OCI-LY1 (cell line): ENCODE measurements at regions not wholly inside any gene's neighbourhood (a gene's known extent, or its start where the extent isn't known, plus 50 kb on each side); places are given as distances from the start of the nearest gene placed in this dataset.

Experiments used
- H2AFZ ChIP-seq: fragments of 200-600 bp; sonication (generic), shearing (Covaris generic); 2 replicates; pipeline ENCODE4 v1.6.0; 2014; ENCODE audit warnings: antibody characterized with exemption, mild to moderate bottlenecking, low read length
- H3F3A ChIP-seq: fragments of 200-600 bp; sonication (generic), shearing (Covaris generic); 2 replicates; pipeline ENCODE4 v1.6.0; 2014; ENCODE audit warnings: mild to moderate bottlenecking, antibody characterized with exemption, low read length, moderate library complexity; ENCODE audit not compliant: insufficient read depth
- H3K27ac ChIP-seq: fragments of 200-600 bp; sonication (generic); 2 replicates; pipeline ENCODE4 v1.5.1; 2014; ENCODE audit warnings: low read length, mixed run types, mild to moderate bottlenecking, low read depth; ENCODE audit not compliant: poor library complexity, severe bottlenecking
- H3K27me3 ChIP-seq: fragments of 200-600 bp; sonication (generic); 2 replicates; pipeline ENCODE4 v1.6.0; 2014; ENCODE audit warnings: antibody characterized with exemption, mild to moderate bottlenecking, low read length, moderate library complexity; ENCODE audit not compliant: insufficient read depth
- H3K36me3 ChIP-seq: fragments of 200-600 bp; sonication (generic); 2 replicates; pipeline ENCODE4 v1.6.1; 2014; ENCODE audit warnings: mild to moderate bottlenecking, antibody characterized with exemption, low read length, moderate library complexity, mixed read lengths; ENCODE audit not compliant: insufficient read depth
- H3K4me1 ChIP-seq: fragments of 200-600 bp; sonication (generic); 2 replicates; pipeline ENCODE4 v1.5.1; 2014; ENCODE audit warnings: mild to moderate bottlenecking, low read length, moderate library complexity; ENCODE audit not compliant: insufficient read depth, severe bottlenecking
- H3K4me2 ChIP-seq: fragments of 200-600 bp; sonication (generic), shearing (Covaris generic); 2 replicates; pipeline ENCODE4 v1.6.1; 2014; ENCODE audit warnings: low read length
- H3K4me3 ChIP-seq: fragments of 200-600 bp; sonication (generic); 2 replicates; pipeline ENCODE4 v1.5.1; 2014; ENCODE audit warnings: low read length, low read depth, mild to moderate bottlenecking, mixed read lengths; ENCODE audit not compliant: poor library complexity, severe bottlenecking
- H3K79me2 ChIP-seq: fragments of 200-600 bp; shearing (Covaris generic); 2 replicates; pipeline ENCODE4 v1.6.1; 2016; ENCODE audit warnings: mixed run types, low read length, mixed read lengths; ENCODE audit not compliant: insufficient read depth
- H3K9ac ChIP-seq: fragments of 200-600 bp; sonication (generic), shearing (Covaris generic); 2 replicates; pipeline ENCODE4 v1.6.1; 2014; ENCODE audit warnings: mild to moderate bottlenecking, low read length, mixed read lengths
- H3K9me2 ChIP-seq: fragments of 200-600 bp; sonication (generic), shearing (Covaris generic); 2 replicates; pipeline ENCODE4 v1.6.1; 2014; ENCODE audit warnings: low read depth, mild to moderate bottlenecking, low read length, mixed read lengths
- H3K9me3 ChIP-seq: fragments of 200-600 bp; shearing (Covaris generic); 2 replicates; pipeline ENCODE4 v1.6.1; 2014; ENCODE audit warnings: low read length, mixed read lengths
- H4K20me1 ChIP-seq: fragments of 200-600 bp; sonication (generic), shearing (Covaris generic); 2 replicates; pipeline ENCODE4 v1.6.0; 2016; ENCODE audit warnings: mild to moderate bottlenecking, low read length; ENCODE audit not compliant: insufficient read depth
- CTCF ChIP-seq: fragments of 200-600 bp; sonication (generic), shearing (Covaris generic); IDR thresholded peaks from 2 replicates; pipeline ENCODE4 v1.5.1; 2017; ENCODE audit warnings: mild to moderate bottlenecking, antibody characterized with exemption, low read length, moderate library complexity, mixed read lengths
- EZH2 ChIP-seq: fragments of 200-600 bp; sonication (generic), shearing (Covaris generic); IDR thresholded peaks from 2 replicates; pipeline ENCODE4 v1.8.0; 2017; ENCODE audit warnings: borderline replicate concordance, mixed run types, mild to moderate bottlenecking, antibody characterized with exemption, low read length, moderate library complexity, mixed read lengths

GRCh38 chr22:22389467-22389866, 119.1 kb downstream of the ZNF280B start:
- no peaks in the 10 kb centered on the region for H3F3A ChIP-seq
- no peaks in the 10 kb centered on the region for H3K79me2 ChIP-seq
- H3K36me3 ChIP-seq = no peaks in the 10 kb centered on the region; the same call in 1 of the 2 replicates
- H3K9me3 ChIP-seq = 0 out of 2 replicates have a peak, but pooled peaks cover 7% of the 10 kb centered on the region
- H2AFZ ChIP-seq = no peak overlapping the region
- no peak overlapping the region for H3K9ac ChIP-seq
- H3K4me2 ChIP-seq = no peak overlapping the region
- no peak for TF ChIP-seq CTCF
- TF ChIP-seq EZH2 = no peak
- H3K4me1 ChIP-seq = peaks cover 6% of the 10 kb centered on the region
- H4K20me1 ChIP-seq = no peaks in the 10 kb centered on the region
- no peak overlapping the region for H3K4me3 ChIP-seq
- no peaks in the 10 kb centered on the region for H3K27me3 ChIP-seq
- H3K9me2 ChIP-seq = no peaks in the 10 kb centered on the region
- no peak overlapping the region for H3K27ac ChIP-seq

- no peak for TF ChIP-seq CTCF
- no peak for TF ChIP-seq EZH2
- H3K9ac ChIP-seq = no peak overlapping the region
- peaks cover 22% of the 10 kb centered on the region for H3K4me1 ChIP-seq
- H2AFZ ChIP-seq = no peak overlapping the region
- no peaks in the 10 kb centered on the region for H3K9me2 ChIP-seq
- no peaks in the 10 kb centered on the region for H3K79me2 ChIP-seq
- no peaks in the 10 kb centered on the region; the same call in 1 of the 2 replicates for H3K36me3 ChIP-seq
- no peak overlapping the region for H3K27ac ChIP-seq
- H3K27me3 ChIP-seq = no peaks in the 10 kb centered on the region
- H3K9me3 ChIP-seq = 0 out of 2 replicates have a peak, but pooled peaks cover 7% of the 10 kb centered on the region
- H3K4me2 ChIP-seq = no peak overlapping the region
- H3F3A ChIP-seq = 0 out of 2 replicates have a peak, but pooled peaks cover 4% of the 10 kb centered on the region
- no peaks in the 10 kb centered on the region for H4K20me1 ChIP-seq
- no peak overlapping the region for H3K4me3 ChIP-seq
Observed at GRCh38 chr22:22390989-22391388, 117.6 kb downstream of the ZNF280B start.

GRCh38 chr22:22391543-22391942, 117.0 kb downstream of the ZNF280B start:
- H3K36me3 ChIP-seq = no peaks in the 10 kb centered on the region; the same call in 1 of the 2 replicates
- peaks cover 27% of the 10 kb centered on the region for H3K4me1 ChIP-seq
- no peak overlapping the region for H3K4me2 ChIP-seq
- TF ChIP-seq EZH2 (no peak), CTCF (no peak)
- no peaks in the 10 kb centered on the region for H3K9me2 ChIP-seq
- no peaks in the 10 kb centered on the region for H3K79me2 ChIP-seq
- H3K27me3 ChIP-seq = no peaks in the 10 kb centered on the region
- no peak overlapping the region for H3K9ac ChIP-seq
- 0 out of 2 replicates have a peak, but pooled peaks cover 4% of the 10 kb centered on the region for H3F3A ChIP-seq
- no peaks in the 10 kb centered on the region for H4K20me1 ChIP-seq
- H2AFZ ChIP-seq = no peak overlapping the region
- H3K9me3 ChIP-seq = 0 out of 2 replicates have a peak, but pooled peaks cover 7% of the 10 kb centered on the region
- H3K4me3 ChIP-seq = no peak overlapping the region
- H3K27ac ChIP-seq = no peak overlapping the region
